MCF 10A (cell line): ENCODE measurements at regions not wholly inside any gene's neighbourhood (a gene's known extent, or its start where the extent isn't known, plus 50 kb on each side); places are given as distances from the start of the nearest gene placed in this dataset.

ENCODE experiments used
- BruUV-seq: library from RNA; stranded (reverse); fragments of 400-500 nt; replicated peaks from 2 replicates; lab custom pipeline; 2021; lab: Mats Ljungman, UMichigan
- CTCF ChIA-PET: fragments of 300-600 bp; sonication (Branson Sonifier 250); formaldehyde crosslinking; extraction: SDS; loops from one replicate; lab custom pipeline; 2021; ENCODE audit warnings: antibody characterized with exemption, inconsistent platforms; lab: Yijun Ruan, JAX
- POLR2A ChIA-PET: fragments of 300-600, 350-650 bp; sonication (Branson Sonifier 250); formaldehyde crosslinking; extraction: SDS; loops from one replicate; lab custom pipeline; 2020; ENCODE audit warnings: antibody characterized with exemption, inconsistent platforms; lab: Yijun Ruan, JAX
- DNase-seq: peaks from one replicate; pipeline ENCODE4 v3.0.0-alpha.2; 2018; ENCODE audit not compliant: unreplicated experiment
- H3K27ac Mint-ChIP-seq: one replicate; pipeline ENCODE4 v1.8.0; 2022; ENCODE audit warnings: mild to moderate bottlenecking, low read depth, mixed read lengths; ENCODE audit not compliant: unreplicated experiment
- H3K27me3 Mint-ChIP-seq: one replicate; pipeline ENCODE4 v1.8.0; 2022; ENCODE audit warnings: mixed read lengths; ENCODE audit not compliant: insufficient read depth, unreplicated experiment
- H3K36me3 Mint-ChIP-seq: one replicate; pipeline ENCODE4 v1.8.0; 2022; ENCODE audit warnings: mild to moderate bottlenecking, moderate library complexity, mixed read lengths; ENCODE audit not compliant: insufficient read depth, unreplicated experiment
- H3K4me1 Mint-ChIP-seq: one replicate; pipeline ENCODE4 v1.8.0; 2022; ENCODE audit warnings: mixed read lengths; ENCODE audit not compliant: insufficient read depth, unreplicated experiment
- H3K4me3 Mint-ChIP-seq: one replicate; pipeline ENCODE4 v1.8.0; 2022; ENCODE audit warnings: mild to moderate bottlenecking, moderate library complexity, mixed read lengths; ENCODE audit not compliant: unreplicated experiment
- H3K9me3 Mint-ChIP-seq: one replicate; pipeline ENCODE4 v1.8.0; 2022; ENCODE audit warnings: mixed read lengths; ENCODE audit not compliant: unreplicated experiment
- intact Hi-C: fragments of 100-400 bp; cut with micrococcal nuclease; formaldehyde crosslinking; loops from 2 replicates; pipeline ENCODE4 v1.14.1; 2022
- TF ChIP-seq, protein P1 (sequence below): fragments of 200-600 bp; IDR thresholded peaks from one replicate; pipeline ENCODE4 v1.8.0; 2022; ENCODE audit warnings: antibody characterized with exemption, mild to moderate bottlenecking; ENCODE audit not compliant: unreplicated experiment

DNA sequence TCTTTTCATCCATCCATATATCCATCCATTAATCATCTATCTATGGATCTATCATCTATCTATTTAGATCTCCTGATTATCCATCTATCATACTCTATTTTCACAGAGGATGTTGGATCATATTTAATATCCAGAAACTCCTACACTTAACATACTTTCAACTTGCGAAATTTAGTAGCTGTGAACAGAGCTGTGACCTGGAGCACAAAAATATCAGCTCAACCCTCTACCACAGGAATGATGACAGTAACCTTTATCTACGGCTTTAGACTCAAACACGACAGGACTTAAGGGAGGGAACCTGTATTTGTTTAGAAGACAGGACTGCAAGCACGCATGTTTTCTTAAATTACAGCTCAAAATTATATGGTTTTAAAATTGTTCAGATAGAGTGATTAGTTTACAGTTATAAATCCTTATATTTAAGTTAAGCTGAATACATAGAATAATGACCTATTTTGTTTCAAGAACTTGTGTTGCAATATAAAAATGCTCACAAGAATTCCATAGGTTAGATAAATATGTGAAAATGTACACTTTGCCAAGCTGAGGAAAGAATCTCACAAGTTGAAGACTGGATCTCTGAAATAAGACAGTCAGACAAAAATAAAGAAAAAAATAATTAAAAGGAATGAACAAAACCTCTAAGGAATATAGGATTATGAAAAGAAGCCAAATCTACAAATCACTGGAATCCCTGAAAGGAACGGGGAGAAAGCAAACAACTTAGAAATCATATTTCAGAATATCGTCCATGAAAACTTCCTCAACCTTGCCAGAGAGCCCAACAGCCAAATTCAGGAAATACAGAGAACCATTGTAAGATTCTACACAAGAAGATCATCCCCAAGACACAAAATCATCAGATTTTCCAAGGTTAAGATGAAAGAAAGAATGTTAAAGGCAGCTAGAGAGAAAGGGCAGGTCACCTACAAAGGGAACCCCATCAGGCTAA, 142.0 kb downstream of the COL6A3 start:
- no peaks in the 10 kb centered on the region for H3K27me3 Mint-ChIP-seq
- H3K4me1 Mint-ChIP-seq = peaks cover 4% of the 10 kb centered on the region
- intact Hi-C loops = no loop called here
- no peaks in the 10 kb centered on the region for H3K36me3 Mint-ChIP-seq
- H3K4me3 Mint-ChIP-seq = no peak overlapping the region
- POLR2A ChIA-PET = interaction anchor here (0.9 to 1.9 kb wide), 5 partner anchors 9 to 36 kb away, joined by 3 to 10 read pairs (median 5); no protein-coding TSS in a partner anchor
- CTCF ChIA-PET = no interaction called here
- no TSS peak for BruUV-seq
- TF ChIP-seq, protein P1, sequence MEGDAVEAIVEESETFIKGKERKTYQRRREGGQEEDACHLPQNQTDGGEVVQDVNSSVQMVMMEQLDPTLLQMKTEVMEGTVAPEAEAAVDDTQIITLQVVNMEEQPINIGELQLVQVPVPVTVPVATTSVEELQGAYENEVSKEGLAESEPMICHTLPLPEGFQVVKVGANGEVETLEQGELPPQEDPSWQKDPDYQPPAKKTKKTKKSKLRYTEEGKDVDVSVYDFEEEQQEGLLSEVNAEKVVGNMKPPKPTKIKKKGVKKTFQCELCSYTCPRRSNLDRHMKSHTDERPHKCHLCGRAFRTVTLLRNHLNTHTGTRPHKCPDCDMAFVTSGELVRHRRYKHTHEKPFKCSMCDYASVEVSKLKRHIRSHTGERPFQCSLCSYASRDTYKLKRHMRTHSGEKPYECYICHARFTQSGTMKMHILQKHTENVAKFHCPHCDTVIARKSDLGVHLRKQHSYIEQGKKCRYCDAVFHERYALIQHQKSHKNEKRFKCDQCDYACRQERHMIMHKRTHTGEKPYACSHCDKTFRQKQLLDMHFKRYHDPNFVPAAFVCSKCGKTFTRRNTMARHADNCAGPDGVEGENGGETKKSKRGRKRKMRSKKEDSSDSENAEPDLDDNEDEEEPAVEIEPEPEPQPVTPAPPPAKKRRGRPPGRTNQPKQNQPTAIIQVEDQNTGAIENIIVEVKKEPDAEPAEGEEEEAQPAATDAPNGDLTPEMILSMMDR = no peak
- H3K27ac Mint-ChIP-seq = no peak overlapping the region
- no peaks in the 10 kb centered on the region for H3K9me3 Mint-ChIP-seq
- no peak for DNase-seq
